ENCODE measurements at regions not wholly inside any gene's neighbourhood (a gene's known extent, or its start where the extent isn't known, plus 50 kb on each side); places are given as distances from the start of the nearest gene placed in this dataset.

- no peak for FAIRE-seq
These were observed 55.3 kb upstream of the ZRANB1 start for GRCh38 chr10:124886610-124887009.

- peak; percentile 96 for FAIRE-seq
These were observed 53.7 kb upstream of the ZRANB1 start for GRCh38 chr10:124888262-124888661.

DNA sequence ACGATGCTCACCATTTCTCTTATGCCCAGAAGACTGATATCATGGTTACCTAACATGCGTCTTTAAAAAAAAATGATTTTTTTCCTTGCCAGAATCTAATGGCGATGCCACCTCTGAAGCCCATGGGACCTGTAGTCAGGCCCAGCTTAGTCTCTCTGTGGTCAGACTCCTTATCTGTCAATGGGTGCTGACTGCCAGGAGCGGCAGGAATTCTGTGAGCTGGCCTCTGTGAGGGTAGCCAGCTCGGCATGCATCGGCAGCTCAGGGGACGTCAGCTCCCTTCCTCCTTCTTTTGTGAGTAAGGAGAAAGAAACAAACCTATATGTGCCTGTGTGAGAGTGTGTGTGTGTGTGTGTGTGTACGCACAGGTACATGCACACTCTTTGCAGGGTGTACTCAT is 49.9 kb upstream of the ZRANB1 start:
- FAIRE-seq: no peak

Measured in colon (tissue), 2 donors.